Inflammatory macrophage treated with lipopolysaccharide for 4 hours (primary cell): ENCODE measurements at regions not wholly inside any gene's neighbourhood (a gene's known extent, or its start where the extent isn't known, plus 50 kb on each side); places are given as distances from the start of the nearest gene placed in this dataset.

Source experiments
- DNase-seq: peaks from one replicate; pipeline ENCODE4 v3.0.0-alpha.2; 2020

GRCh38 chr1:193558491-193559028 is 372.1 kb upstream of the B3GALT2 start:
- peak; percentile 48 for DNase-seq

- DNase-seq: no peak
Observed at GRCh38 chr1:193555662-193556441, 369.4 kb upstream of the B3GALT2 start.

- DNase-seq: no peak
Observed at GRCh38 chr1:193553564-193553963, 367.2 kb upstream of the B3GALT2 start.

- DNase-seq: no peak
Observed at GRCh38 chr1:193552274-193552673, 365.9 kb upstream of the B3GALT2 start.

- DNase-seq: no peak
Observed at GRCh38 chr1:193549081-193549480, 362.7 kb upstream of the B3GALT2 start.

- DNase-seq: no peak
Observed at GRCh38 chr1:193545171-193545570, 358.8 kb upstream of the B3GALT2 start.

- no peak for DNase-seq
Observed at GRCh38 chr1:193543259-193543658, 356.8 kb upstream of the B3GALT2 start.

- DNase-seq: peak; percentile 61
Observed at GRCh38 chr1:193542690-193543089, 356.3 kb upstream of the B3GALT2 start.

- DNase-seq: no peak
Observed at GRCh38 chr1:193540511-193540910, 354.1 kb upstream of the B3GALT2 start.

- DNase-seq: no peak
Observed at GRCh38 chr1:193539731-193540459, 353.5 kb upstream of the B3GALT2 start.

- no peak for DNase-seq
Observed at GRCh38 chr1:193538680-193539079, 352.3 kb upstream of the B3GALT2 start.

GRCh38 chr1:193538003-193538354 is 351.6 kb upstream of the B3GALT2 start:
- no peak for DNase-seq

- DNase-seq: peak; percentile 82
Observed at GRCh38 chr1:193537266-193538002, 351.0 kb upstream of the B3GALT2 start.

- DNase-seq: no peak
Observed at GRCh38 chr1:193533853-193534252, 347.4 kb upstream of the B3GALT2 start.

- no peak for DNase-seq
Observed at GRCh38 chr1:193525917-193526710, 339.7 kb upstream of the B3GALT2 start.

GRCh38 chr1:193525411-193525810 is 339.0 kb upstream of the B3GALT2 start:
- DNase-seq: no peak

GRCh38 chr1:193524616-193525015 is 338.2 kb upstream of the B3GALT2 start:
- DNase-seq: no peak

- DNase-seq: no peak
Observed at GRCh38 chr1:193524021-193524420, 337.6 kb upstream of the B3GALT2 start.

GRCh38 chr1:193520472-193520871 is 334.1 kb upstream of the B3GALT2 start:
- no peak for DNase-seq

GRCh38 chr1:193519922-193520321 is 333.5 kb upstream of the B3GALT2 start:
- DNase-seq: no peak

GRCh38 chr1:193516755-193517388 is 330.5 kb upstream of the B3GALT2 start:
- DNase-seq: no peak

- DNase-seq: peak; percentile 45
Observed at GRCh38 chr1:193514397-193514796, 328.0 kb upstream of the B3GALT2 start.
